Lower lobe of right lung (tissue), 2 donors: ENCODE measurements at regions not wholly inside any gene's neighbourhood (a gene's known extent, or its start where the extent isn't known, plus 50 kb on each side); places are given as distances from the start of the nearest gene placed in this dataset.

Experiments
- ATAC-seq, 2 donors: fragments of 200-7000 bp; cut with Tn5 transposase; one replicate each; pipeline ENCODE4 v1.9.1; 2020 to 2022; ENCODE audit warnings: mild to moderate bottlenecking in 2 of 2, moderate library complexity in 2 of 2
- DNase-seq: peaks from one replicate; pipeline ENCODE4 v3.0.0-alpha.2; 2020
- H3K27ac ChIP-seq: fragments of 200-600 bp; one replicate; pipeline ENCODE4 v1.8.0; 2022
- H3K27me3 ChIP-seq: fragments of 200-600 bp; one replicate; pipeline ENCODE4 v1.8.0; 2022; ENCODE audit warnings: low read depth
- H3K36me3 ChIP-seq: fragments of 200-600 bp; one replicate; pipeline ENCODE4 v1.8.0; 2022; ENCODE audit warnings: mild to moderate bottlenecking
- H3K4me1 ChIP-seq: fragments of 200-600 bp; one replicate; pipeline ENCODE4 v1.8.0; 2022
- H3K4me3 ChIP-seq: fragments of 200-600 bp; one replicate; pipeline ENCODE4 v1.8.0; 2022; ENCODE audit warnings: mild to moderate bottlenecking
- H3K9me3 ChIP-seq: fragments of 200-600 bp; one replicate; pipeline ENCODE4 v1.8.0; 2022
- CTCF ChIP-seq: fragments of 200-600 bp; IDR thresholded peaks from one replicate; pipeline ENCODE4 v1.8.0; 2022; ENCODE audit warnings: antibody characterized with exemption, mild to moderate bottlenecking
- intact Hi-C: fragments of 100-400 bp; cut with DNase I; formaldehyde crosslinking; loops from one replicate; pipeline ENCODE4 v1.11.0; 2022
- donor health status: DM: no; HTN: yes; CAD: no; lungs with severe emphysema.

GRCh38 chr7:19574131-19574530, 134.7 kb downstream of the POLR1F start:
- ATAC-seq = no peak
- no peak for DNase-seq
- TF ChIP-seq CTCF = no peak
- intact Hi-C loops = no loop called here
- Histone ChIP-seq H3K27ac (no peak overlapping the region), H3K4me1 (no peaks in the 10 kb centered on the region), H3K36me3 (no peaks in the 10 kb centered on the region), H3K9me3 (no peaks in the 10 kb centered on the region), H3K4me3 (no peak overlapping the region), H3K27me3 (no peaks in the 10 kb centered on the region)

- Histone ChIP-seq H3K9me3 (no peaks in the 10 kb centered on the region), H3K4me3 (no peak overlapping the region), H3K4me1 (no peaks in the 10 kb centered on the region), H3K36me3 (no peaks in the 10 kb centered on the region), H3K27me3 (no peaks in the 10 kb centered on the region), H3K27ac (no peak overlapping the region)
- no peak for TF ChIP-seq CTCF
- DNase-seq = no peak
- no peak for ATAC-seq
- intact Hi-C loops = no loop called here
Observed at GRCh38 chr7:19572566-19572965, 136.3 kb downstream of the POLR1F start.

- H3K27ac ChIP-seq = no peak overlapping the region
- DNase-seq = no peak
- no peak overlapping the region for H3K4me3 ChIP-seq
- ATAC-seq = no peak
- intact Hi-C loops = no loop called here
- H3K4me1 ChIP-seq = no peaks in the 10 kb centered on the region
- H3K9me3 ChIP-seq = no peaks in the 10 kb centered on the region
- H3K27me3 ChIP-seq = no peaks in the 10 kb centered on the region
- no peaks in the 10 kb centered on the region for H3K36me3 ChIP-seq
- no peak for TF ChIP-seq CTCF
Observed at GRCh38 chr7:19567011-19567410, 141.8 kb downstream of the POLR1F start.

- Histone ChIP-seq H3K4me1 (no peaks in the 10 kb centered on the region), H3K9me3 (no peaks in the 10 kb centered on the region), H3K4me3 (no peak overlapping the region), H3K36me3 (no peaks in the 10 kb centered on the region), H3K27ac (no peak overlapping the region), H3K27me3 (no peaks in the 10 kb centered on the region)
- ATAC-seq (no peak), DNase-seq (no peak)
- no peak for TF ChIP-seq CTCF
- intact Hi-C loops = no loop called here
Observed at GRCh38 chr7:19565602-19566001, 143.2 kb downstream of the POLR1F start.

GRCh38 chr7:19561121-19561805, 147.6 kb downstream of the POLR1F start:
- no peak for TF ChIP-seq CTCF
- intact Hi-C loops = no loop called here

More at GRCh38 chr7:19561121-19561805, 147.6 kb downstream of the POLR1F start:
- H3K27ac ChIP-seq = no peak overlapping the region
- DNase-seq (no peak), ATAC-seq (no peak)
- H3K4me3 ChIP-seq = no peak overlapping the region
- H3K4me1 ChIP-seq = no peaks in the 10 kb centered on the region
- H3K27me3 ChIP-seq = no peaks in the 10 kb centered on the region
- H3K36me3 ChIP-seq = no peaks in the 10 kb centered on the region
- H3K9me3 ChIP-seq = no peaks in the 10 kb centered on the region
